ENCODE measurements at regions not wholly inside any gene's neighbourhood (a gene's known extent, or its start where the extent isn't known, plus 50 kb on each side); places are given as distances from the start of the nearest gene placed in this dataset.
A peak's percentile ranks its signal among the peaks of the same experiment; 100 is the strongest.

GRCh38 chr2:3040066-3040428 is 337.6 kb downstream of the EIPR1 start:
- Histone ChIP-seq H3K9ac (no peak overlapping the region), H3K27ac (ENCODE audit: low read depth in 2 of 2, low read length in 1 of 2) (peak overlapping the region in 1 of 2 experiments; percentile 2; a peak in 1 of 4 replicates), H3K9me3 (no peaks in the 10 kb centered on the region), H3K4me3 (ENCODE audit: low read depth in 2 of 2, low read length in 1 of 2) (no peak overlapping the region), H3K4me2 (no peak overlapping the region), H3K36me3 (replicated peaks in 1 of 2; ENCODE audit: control insufficient read depth in 1 of 2, insufficient read depth in 2 of 2, low read length in 1 of 2) (no peaks in the 10 kb centered on the region), H3K4me1 (ENCODE audit: control insufficient read depth in 1 of 2, insufficient read depth in 2 of 2, low read depth in 1 of 2, low read length in 1 of 2) (peaks cover 0 to 30% of the 10 kb centered on the region in 2 experiments; a peak in 1 of 4 replicates), H3K79me2 (ENCODE audit: insufficient read depth) (no peaks in the 10 kb centered on the region), H3K27me3 (ENCODE audit: insufficient read depth) (no peaks in the 10 kb centered on the region), H3K9me2 (no peaks in the 10 kb centered on the region), H4K20me1 (ENCODE audit: insufficient read depth) (no peaks in the 10 kb centered on the region), H2AFZ (ENCODE audit: low read depth) (no peak overlapping the region), H3F3A (replicated peaks; ENCODE audit: insufficient read depth) (no peaks in the 10 kb centered on the region)
- DNase-seq: no peak
- WGBS (ENCODE audit: low lambda C conversion rate): 16% methylated on average over 2 of the region's 2 CpGs
- ChIA-PET CTCF (interaction anchor here (0.6 kb wide), 1 partner anchor 25 kb away, joined by 3 read pairs; no protein-coding TSS in a partner anchor), POLR2A (no interaction called here)
- no peak for TF ChIP-seq TAF1 (IDR thresholded peaks at IDR 0.05; ENCODE audit: borderline replicate concordance, low read depth, low read length)
- TF ChIP-seq, protein P1, sequence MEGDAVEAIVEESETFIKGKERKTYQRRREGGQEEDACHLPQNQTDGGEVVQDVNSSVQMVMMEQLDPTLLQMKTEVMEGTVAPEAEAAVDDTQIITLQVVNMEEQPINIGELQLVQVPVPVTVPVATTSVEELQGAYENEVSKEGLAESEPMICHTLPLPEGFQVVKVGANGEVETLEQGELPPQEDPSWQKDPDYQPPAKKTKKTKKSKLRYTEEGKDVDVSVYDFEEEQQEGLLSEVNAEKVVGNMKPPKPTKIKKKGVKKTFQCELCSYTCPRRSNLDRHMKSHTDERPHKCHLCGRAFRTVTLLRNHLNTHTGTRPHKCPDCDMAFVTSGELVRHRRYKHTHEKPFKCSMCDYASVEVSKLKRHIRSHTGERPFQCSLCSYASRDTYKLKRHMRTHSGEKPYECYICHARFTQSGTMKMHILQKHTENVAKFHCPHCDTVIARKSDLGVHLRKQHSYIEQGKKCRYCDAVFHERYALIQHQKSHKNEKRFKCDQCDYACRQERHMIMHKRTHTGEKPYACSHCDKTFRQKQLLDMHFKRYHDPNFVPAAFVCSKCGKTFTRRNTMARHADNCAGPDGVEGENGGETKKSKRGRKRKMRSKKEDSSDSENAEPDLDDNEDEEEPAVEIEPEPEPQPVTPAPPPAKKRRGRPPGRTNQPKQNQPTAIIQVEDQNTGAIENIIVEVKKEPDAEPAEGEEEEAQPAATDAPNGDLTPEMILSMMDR (IDR thresholded peaks at IDR 0.05): no peak
- no peak for TF ChIP-seq FOXM1 (IDR thresholded peaks at IDR 0.05; ENCODE audit: low read depth)
- TF ChIP-seq, protein P2, sequence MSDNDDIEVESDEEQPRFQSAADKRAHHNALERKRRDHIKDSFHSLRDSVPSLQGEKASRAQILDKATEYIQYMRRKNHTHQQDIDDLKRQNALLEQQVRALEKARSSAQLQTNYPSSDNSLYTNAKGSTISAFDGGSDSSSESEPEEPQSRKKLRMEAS (IDR thresholded peaks at IDR 0.05; ENCODE audit: low read depth): no peak
- TF ChIP-seq MXI1 (IDR thresholded peaks at IDR 0.05; ENCODE audit: low read depth, low read length): no peak
- no peak for TF ChIP-seq SIN3A (IDR thresholded peaks at IDR 0.05; ENCODE audit: borderline replicate concordance, low read depth, low read length)
- no peak for TF ChIP-seq GABPA (IDR thresholded peaks at IDR 0.05; ENCODE audit: low read depth)
- no peak for TF ChIP-seq IRF3 (IDR thresholded peaks at IDR 0.05; ENCODE audit: low read depth, low read length)
- no peak for TF ChIP-seq REST (IDR thresholded peaks at IDR 0.05; ENCODE audit: low read depth, low read length)
- TF ChIP-seq, protein P3, sequence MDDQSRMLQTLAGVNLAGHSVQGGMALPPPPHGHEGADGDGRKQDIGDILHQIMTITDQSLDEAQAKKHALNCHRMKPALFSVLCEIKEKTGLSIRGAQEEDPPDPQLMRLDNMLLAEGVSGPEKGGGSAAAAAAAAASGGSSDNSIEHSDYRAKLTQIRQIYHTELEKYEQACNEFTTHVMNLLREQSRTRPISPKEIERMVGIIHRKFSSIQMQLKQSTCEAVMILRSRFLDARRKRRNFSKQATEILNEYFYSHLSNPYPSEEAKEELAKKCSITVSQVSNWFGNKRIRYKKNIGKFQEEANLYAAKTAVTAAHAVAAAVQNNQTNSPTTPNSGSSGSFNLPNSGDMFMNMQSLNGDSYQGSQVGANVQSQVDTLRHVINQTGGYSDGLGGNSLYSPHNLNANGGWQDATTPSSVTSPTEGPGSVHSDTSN (IDR thresholded peaks at IDR 0.05): no peak
- no peak for TF ChIP-seq FOXJ3 (CRISPR knock-in tag; IDR thresholded peaks at IDR 0.05)
- TF ChIP-seq TEAD4 (IDR thresholded peaks at IDR 0.05; ENCODE audit: borderline replicate concordance, insufficient read depth): no peak
- no peak for TF ChIP-seq YY1 (IDR thresholded peaks at IDR 0.05; ENCODE audit: low read depth)
- no peak for TF ChIP-seq TCF12 (IDR thresholded peaks at IDR 0.05)
- TF ChIP-seq ELF1 (IDR thresholded peaks at IDR 0.05): no peak
- no peak for TF ChIP-seq RCOR1 (IDR thresholded peaks at IDR 0.05; ENCODE audit: low read length)
- no peak for TF ChIP-seq GATA2 (CRISPR knock-in tag; IDR thresholded peaks at IDR 0.05)
